Colonic mucosa (tissue), 4 donors: ENCODE measurements at regions not wholly inside any gene's neighbourhood (a gene's known extent, or its start where the extent isn't known, plus 50 kb on each side); places are given as distances from the start of the nearest gene placed in this dataset.

ENCODE experiments used
- DNase-seq: peaks from one replicate; pipeline ENCODE4 v3.0.0-alpha.2; 2020
- H3K27ac ChIP-seq: fragments of 200-600 bp; one replicate; pipeline ENCODE4 v1.8.0; 2021
- H3K27me3 ChIP-seq: fragments of 200-600 bp; one replicate; pipeline ENCODE4 v1.8.0; 2021
- H3K36me3 ChIP-seq: fragments of 200-600 bp; one replicate; pipeline ENCODE4 v1.8.0; 2021
- H3K4me1 ChIP-seq: fragments of 200-600 bp; one replicate; pipeline ENCODE4 v1.8.0; 2021; ENCODE audit warnings: mild to moderate bottlenecking
- H3K4me3 ChIP-seq: fragments of 200-600 bp; one replicate; pipeline ENCODE4 v1.8.0; 2021
- H3K9ac ChIP-seq, 2 donors: one replicate each; pipeline ENCODE4 v1.7.0; 2013; ENCODE audit warnings: control low read depth in 2 of 2, low read depth in 2 of 2, low read length in 2 of 2
- H3K9me3 ChIP-seq: fragments of 200-600 bp; one replicate; pipeline ENCODE4 v1.8.0; 2021
- intact Hi-C: fragments of 100-400 bp; cut with DNase I; formaldehyde crosslinking; loops from one replicate; pipeline ENCODE4 v1.14.1; 2022
- TF ChIP-seq, protein P1 (sequence below): fragments of 200-600 bp; IDR thresholded peaks from one replicate; pipeline ENCODE4 v1.8.0; 2022; ENCODE audit warnings: antibody characterized with exemption, mild to moderate bottlenecking
- donor health status: healthy.
- donor health status: DM: no; HTN: no; CAD: no.
- donor health status: DM: no; HTN: no; CAD: no.

DNA sequence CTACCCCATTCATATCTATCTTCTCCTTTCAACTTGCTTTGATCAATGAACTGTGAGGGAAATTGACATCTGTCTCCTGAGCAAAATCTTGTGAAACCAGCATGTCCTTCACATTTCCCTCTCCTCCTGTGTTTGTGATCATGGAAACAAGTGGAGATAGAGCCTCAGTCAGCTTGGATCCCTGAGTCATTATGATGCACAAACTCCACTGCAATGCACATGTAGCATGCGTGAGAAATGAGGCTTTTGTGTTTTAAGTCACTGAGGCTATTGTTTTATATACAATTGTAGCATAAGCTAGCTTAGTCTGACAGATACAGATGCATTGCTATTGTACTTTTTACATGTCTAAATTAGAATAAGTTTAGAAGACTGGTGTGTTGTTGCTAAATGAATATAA is 85.2 kb upstream of the HNMT start:
- no peak overlapping the region for H3K4me3 ChIP-seq
- H3K36me3 ChIP-seq = no peaks in the 10 kb centered on the region
- H3K9me3 ChIP-seq = no peaks in the 10 kb centered on the region
- H3K4me1 ChIP-seq = no peaks in the 10 kb centered on the region
- H3K9ac ChIP-seq = no peak overlapping the region
- intact Hi-C loops = no loop called here
- TF ChIP-seq, protein P1, sequence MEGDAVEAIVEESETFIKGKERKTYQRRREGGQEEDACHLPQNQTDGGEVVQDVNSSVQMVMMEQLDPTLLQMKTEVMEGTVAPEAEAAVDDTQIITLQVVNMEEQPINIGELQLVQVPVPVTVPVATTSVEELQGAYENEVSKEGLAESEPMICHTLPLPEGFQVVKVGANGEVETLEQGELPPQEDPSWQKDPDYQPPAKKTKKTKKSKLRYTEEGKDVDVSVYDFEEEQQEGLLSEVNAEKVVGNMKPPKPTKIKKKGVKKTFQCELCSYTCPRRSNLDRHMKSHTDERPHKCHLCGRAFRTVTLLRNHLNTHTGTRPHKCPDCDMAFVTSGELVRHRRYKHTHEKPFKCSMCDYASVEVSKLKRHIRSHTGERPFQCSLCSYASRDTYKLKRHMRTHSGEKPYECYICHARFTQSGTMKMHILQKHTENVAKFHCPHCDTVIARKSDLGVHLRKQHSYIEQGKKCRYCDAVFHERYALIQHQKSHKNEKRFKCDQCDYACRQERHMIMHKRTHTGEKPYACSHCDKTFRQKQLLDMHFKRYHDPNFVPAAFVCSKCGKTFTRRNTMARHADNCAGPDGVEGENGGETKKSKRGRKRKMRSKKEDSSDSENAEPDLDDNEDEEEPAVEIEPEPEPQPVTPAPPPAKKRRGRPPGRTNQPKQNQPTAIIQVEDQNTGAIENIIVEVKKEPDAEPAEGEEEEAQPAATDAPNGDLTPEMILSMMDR = no peak
- no peak overlapping the region for H3K27ac ChIP-seq
- no peak for DNase-seq
- no peaks in the 10 kb centered on the region for H3K27me3 ChIP-seq

DNA sequence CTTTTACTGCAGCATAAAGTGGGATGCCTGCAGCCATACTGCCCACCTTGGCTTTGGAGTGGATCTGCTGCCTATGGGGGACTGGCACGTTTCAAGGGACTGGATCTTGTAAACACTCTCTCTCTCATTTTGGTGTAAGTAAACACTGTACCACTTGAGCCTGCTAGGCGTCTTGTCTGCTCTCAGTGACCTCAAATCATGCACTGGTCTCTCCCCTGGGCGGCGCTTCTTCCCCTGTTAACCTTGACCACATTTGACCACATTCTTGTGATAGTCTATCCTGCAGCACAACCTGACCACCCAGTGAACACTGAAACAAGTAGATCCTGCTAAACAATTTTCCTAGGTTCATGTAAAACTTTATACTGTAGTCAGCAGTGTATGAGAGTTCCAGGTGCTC is 82.6 kb upstream of the HNMT start:
- TF ChIP-seq, protein P1 = no peak
- Histone ChIP-seq H3K27me3 (no peaks in the 10 kb centered on the region), H3K9ac (no peak overlapping the region), H3K4me3 (no peak overlapping the region), H3K27ac (no peak overlapping the region), H3K4me1 (no peaks in the 10 kb centered on the region), H3K36me3 (no peaks in the 10 kb centered on the region), H3K9me3 (no peaks in the 10 kb centered on the region)
- DNase-seq = no peak
- intact Hi-C loops = no loop called here

DNA sequence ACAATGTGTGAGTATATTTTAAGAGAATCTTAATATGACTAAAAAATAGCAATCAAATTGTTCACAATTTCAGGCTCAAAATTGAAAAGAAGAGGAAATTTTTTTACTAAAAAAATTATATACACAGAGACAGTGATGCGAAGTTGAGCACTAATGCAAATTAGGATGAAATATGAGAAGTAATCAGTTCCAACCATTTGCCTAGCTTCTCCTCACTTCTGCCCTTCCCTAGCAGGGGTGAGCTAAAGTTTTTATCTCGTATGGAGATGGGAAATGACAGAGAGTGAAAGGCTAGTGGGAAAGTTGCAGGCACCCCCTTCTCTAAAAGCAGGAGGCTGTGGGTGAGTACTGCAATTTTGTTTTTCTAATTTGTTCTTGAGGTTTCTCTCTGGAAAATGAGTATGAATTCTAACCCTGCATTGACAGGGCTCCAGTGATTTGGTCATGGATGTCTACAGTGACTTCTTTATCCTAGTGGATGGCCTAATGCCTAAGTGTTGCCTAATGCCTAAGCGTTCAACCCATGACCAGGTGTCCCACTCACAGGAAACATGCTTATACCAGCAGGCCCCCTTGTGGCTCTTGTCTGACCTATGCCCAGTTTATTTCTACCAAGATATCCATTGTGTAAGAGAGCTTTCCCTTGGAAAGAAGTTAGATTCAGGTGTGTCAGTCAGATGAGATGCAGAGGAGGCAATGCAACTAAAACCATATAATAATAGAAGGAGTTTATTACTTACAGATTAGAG is 78.0 kb upstream of the HNMT start:
- H3K4me1 ChIP-seq = no peaks in the 10 kb centered on the region
- no peak for DNase-seq
- no peak overlapping the region for H3K4me3 ChIP-seq
- intact Hi-C loops = no loop called here
- H3K9me3 ChIP-seq = no peaks in the 10 kb centered on the region
- no peak overlapping the region for H3K9ac ChIP-seq
- no peaks in the 10 kb centered on the region for H3K36me3 ChIP-seq
- H3K27ac ChIP-seq = no peak overlapping the region
- TF ChIP-seq, protein P1 = no peak
- H3K27me3 ChIP-seq = no peaks in the 10 kb centered on the region

DNA sequence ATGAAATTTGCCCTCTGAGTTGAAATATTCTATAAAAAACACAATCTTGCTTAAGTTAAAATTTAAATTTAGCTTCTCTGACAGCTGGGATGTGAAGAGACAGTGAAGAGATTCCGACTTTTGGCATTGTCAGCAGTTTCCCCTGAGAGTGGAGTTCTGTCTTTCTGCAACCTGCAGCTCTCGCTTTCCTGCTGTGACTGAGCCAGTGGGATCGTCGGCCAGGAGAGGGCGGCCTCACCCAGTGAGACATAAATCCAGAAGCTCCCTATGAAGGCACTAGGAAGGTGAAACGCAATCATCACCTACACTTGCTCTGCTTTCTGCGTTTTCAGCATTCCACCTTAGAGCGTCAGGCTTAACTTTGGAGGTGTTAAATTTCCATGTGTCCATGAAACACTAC is 75.4 kb upstream of the HNMT start:
- Histone ChIP-seq H3K27me3 (no peaks in the 10 kb centered on the region), H3K4me3 (no peak overlapping the region), H3K36me3 (no peaks in the 10 kb centered on the region), H3K4me1 (no peaks in the 10 kb centered on the region), H3K9me3 (no peaks in the 10 kb centered on the region), H3K9ac (no peak overlapping the region), H3K27ac (no peak overlapping the region)
- intact Hi-C loops = no loop called here
- peak; percentile 50 for DNase-seq
- TF ChIP-seq, protein P1 = peak; percentile 27

DNA sequence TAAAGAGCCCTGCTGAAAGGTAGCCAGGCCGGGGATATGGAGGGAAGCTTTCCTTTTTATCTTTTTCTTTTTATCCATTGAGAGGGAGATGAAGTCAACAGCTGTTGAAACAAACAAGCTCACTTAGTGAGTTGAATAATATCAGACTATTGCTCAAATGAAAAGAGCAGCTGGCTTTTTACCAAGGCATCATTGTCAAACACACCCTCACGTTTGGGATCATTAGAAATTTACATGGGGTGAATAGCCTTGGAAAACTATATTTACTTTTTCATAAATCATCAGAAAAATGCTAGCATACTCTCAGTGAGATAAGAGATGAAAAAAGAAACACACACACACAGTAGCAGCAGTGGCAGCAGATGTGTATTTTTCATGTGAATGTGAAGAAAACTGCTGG is 71.5 kb upstream of the HNMT start:
- Histone ChIP-seq H3K27ac (no peak overlapping the region), H3K4me3 (no peak overlapping the region), H3K9ac (no peak overlapping the region), H3K36me3 (no peaks in the 10 kb centered on the region), H3K4me1 (no peaks in the 10 kb centered on the region), H3K9me3 (no peaks in the 10 kb centered on the region), H3K27me3 (no peaks in the 10 kb centered on the region)
- intact Hi-C loops = no loop called here
- TF ChIP-seq, protein P1 = no peak
- no peak for DNase-seq
